A549 (cell line): ENCODE measurements at regions not wholly inside any gene's neighbourhood (a gene's known extent, or its start where the extent isn't known, plus 50 kb on each side); places are given as distances from the start of the nearest gene placed in this dataset.
A peak's percentile ranks its signal among the peaks of the same experiment; 100 is the strongest.

Experiments
- ATAC-seq, 2 experiments: fragments of 200-7000 bp in 1 of 2; fragments of >200 bp in 1 of 2; cut with Nextera tagmentation in 1 of 2; cut with Tn5 transposase in 1 of 2; 3 replicates each; pipeline versions ENCODE4 v1.8.0 to v1.9.1; 2018 to 2020; ENCODE audit warnings: mild to moderate bottlenecking in 1 of 2, moderate library complexity in 1 of 2
- CTCF ChIA-PET: fragments of 300-600 bp; sonication (Branson Sonifier 250); formaldehyde crosslinking; extraction: SDS; loops from one replicate; lab custom pipeline; 2021; ENCODE audit warnings: antibody characterized with exemption, inconsistent platforms; lab: Yijun Ruan, JAX
- POLR2A ChIA-PET: fragments of 350-600 bp; formaldehyde crosslinking; extraction: SDS; loops from one replicate; lab custom pipeline; 2021; ENCODE audit warnings: antibody characterized with exemption, inconsistent platforms; lab: Yijun Ruan, JAX
- DNase-seq, 2 experiments: peaks; one replicate each; pipeline versions ENCODE4 v3.0.0 to v3.0.0-alpha.2; 2011 to 2016; ENCODE audit warnings: low read depth in 1 of 2, low spot score in 1 of 2
- FAIRE-seq: peaks from 2 replicates; lab custom pipeline; 2011; peaks lifted over from hg19 to GRCh38; lab: Jason Lieb, UNC
- H3K27ac ChIP-seq, 2 experiments: fragments of >200 bp; sonication (Bioruptor Twin); formaldehyde crosslinking; 3 replicates each; pipeline ENCODE4 v1.5.1; 2016 to 2017
- H3K4me1 ChIP-seq: fragments of >200 bp; sonication (Bioruptor Twin); formaldehyde crosslinking; 3 replicates; pipeline ENCODE4 v1.6.1; 2016
- H3K4me2 ChIP-seq: fragments of >200 bp; sonication (Bioruptor Twin); formaldehyde crosslinking; 3 replicates; pipeline ENCODE4 v1.6.1; 2016
- H3K4me3 ChIP-seq: fragments of >200 bp; sonication (Bioruptor Twin); formaldehyde crosslinking; 3 replicates; pipeline ENCODE4 v1.5.1; 2016
- H3K9me3 ChIP-seq: fragments of >200 bp; sonication (Bioruptor Twin); formaldehyde crosslinking; 3 replicates; pipeline ENCODE4 v1.6.1; 2016
- CEBPB ChIP-seq, 2 experiments: fragments of >200 bp in 1 of 2; sonication (Bioruptor Twin) in 1 of 2; formaldehyde crosslinking in 1 of 2; IDR thresholded peaks; 2 replicates each; pipeline ENCODE4 v1.6.1; 2012 to 2016
- EHF ChIP-seq: fragments of 250-450 bp; sonication (Bioruptor Pico); IDR thresholded peaks from 2 replicates; pipeline ENCODE4 v1.5.0; 2020; ENCODE audit warnings: mild to moderate bottlenecking
- EHMT2 ChIP-seq: fragments of 200-600 bp; sonication (generic); IDR thresholded peaks from 2 replicates; pipeline ENCODE4 v1.6.1; 2016; ENCODE audit warnings: antibody characterized with exemption, low read depth, mild to moderate bottlenecking, moderate library complexity
- FOSB ChIP-seq: fragments of 250-450 bp; sonication (Bioruptor Pico); IDR thresholded peaks from 2 replicates; pipeline ENCODE4 v1.5.0; 2020; ENCODE audit warnings: mild to moderate bottlenecking, moderate library complexity
- FOSL2 ChIP-seq, 2 experiments: fragments of 450-650 bp in 1 of 2; fragments of >200 bp in 1 of 2; sonication (Bioruptor Twin) in 1 of 2; formaldehyde crosslinking; IDR thresholded peaks; 2 replicates each; pipeline versions ENCODE4 v1.5.0 to v1.6.1; 2016 to 2020; ENCODE audit warnings: mild to moderate bottlenecking in 1 of 2, moderate library complexity in 1 of 2
- FOXS1 ChIP-seq: fragments of 250-450 bp; sonication (Bioruptor Pico); IDR thresholded peaks from 2 replicates; pipeline ENCODE4 v1.5.0; 2020; ENCODE audit warnings: mild to moderate bottlenecking, moderate library complexity
- NFE2L2 ChIP-seq: fragments of 150-350 bp; conservative IDR thresholded peaks from 2 replicates; pipeline ENCODE4 v1.6.1; 2014; ENCODE audit warnings: low read length
- NPAS2 ChIP-seq: fragments of 250-450 bp; sonication (Bioruptor Pico); IDR thresholded peaks from 2 replicates; pipeline ENCODE4 v1.8.0; 2022; ENCODE audit warnings: mild to moderate bottlenecking, moderate library complexity, borderline replicate concordance
- NR3C1 ChIP-seq: fragments of >200 bp; sonication (Bioruptor Twin); formaldehyde crosslinking; IDR thresholded peaks from 3 replicates; pipeline ENCODE4 v1.6.1; 2017
- ZC3H11A ChIP-seq: fragments of 450-650 bp; IDR thresholded peaks from 2 replicates; pipeline ENCODE4 v1.6.1; 2014; ENCODE audit warnings: antibody characterized with exemption, mild to moderate bottlenecking
- ZFP36 ChIP-seq: fragments of 450-650 bp; IDR thresholded peaks from 2 replicates; pipeline ENCODE4 v1.6.1; 2014; ENCODE audit warnings: borderline replicate concordance; ENCODE audit not compliant: partially characterized antibody
- ZNF302 ChIP-seq: fragments of 250-450 bp; sonication (Bioruptor Pico); IDR thresholded peaks from 2 replicates; pipeline ENCODE4 v1.9.0; 2021; ENCODE audit warnings: inconsistent platforms, mild to moderate bottlenecking, moderate library complexity
- WGBS: methylation state at CpG from one replicate; pipeline ENCODE4 v1.1.6; 2017; ENCODE audit errors: missing lambda C conversion rate; 5-methylcytosine and 5-hydroxymethylcytosine counted together
- TF ChIP-seq, protein P1 (sequence below): fragments of 200-600 bp; sonication (generic); IDR thresholded peaks from 2 replicates; pipeline ENCODE4 v1.6.1; 2016; ENCODE audit warnings: antibody characterized with exemption, mild to moderate bottlenecking, moderate library complexity
- TF ChIP-seq, protein P2 (sequence below): IDR thresholded peaks from 2 replicates; pipeline ENCODE4 v1.6.1; 2012
- TF ChIP-seq, protein P3 (sequence below): fragments of >200 bp; sonication (Bioruptor Twin); formaldehyde crosslinking; IDR thresholded peaks from 3 replicates; pipeline ENCODE4 v1.5.1; 2016

DNA sequence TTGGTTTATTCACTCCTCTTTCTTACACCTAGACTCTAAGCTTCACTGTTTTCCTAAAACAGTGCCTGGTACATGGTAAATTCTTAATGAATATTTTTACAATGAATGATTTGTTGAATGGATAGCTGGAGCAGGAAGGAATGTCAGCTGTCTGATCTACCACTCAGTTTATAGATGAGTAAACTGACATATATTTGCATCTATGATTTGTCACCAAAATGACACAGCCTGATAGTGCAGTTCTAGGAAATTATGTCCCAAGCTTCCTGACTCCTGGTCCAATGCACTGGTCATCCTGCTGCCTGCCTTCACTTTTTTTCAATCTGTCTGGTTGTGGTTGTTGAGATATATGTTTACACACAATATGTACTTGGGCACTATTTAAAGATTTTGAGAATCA, 651.7 kb upstream of the WWC1 start:
- POLR2A ChIA-PET: no interaction called here
- Histone ChIP-seq H3K9me3 (no peaks in the 10 kb centered on the region), H3K27ac (peak overlapping the region; percentile 2 to 58; a peak in 4 of 6 replicates), H3K4me2 (peak overlapping the region; percentile 5; the same call in 1 of the 3 replicates), H3K4me1 (peaks cover 47% of the 10 kb centered on the region), H3K4me3 (no peak overlapping the region)
- CTCF ChIA-PET: interaction anchor here (0.6 to 0.7 kb wide), 2 partner anchors 20 to 37 kb away, joined by 3 to 4 read pairs; no protein-coding TSS in a partner anchor
- ATAC-seq: peak; percentile 36 to 71; a peak in 4 of 6 replicates
- TF ChIP-seq FOSL2 (IDR thresholded peaks at IDR 0.05) (no peak), FOSL2 (CRISPR knock-in tag; IDR thresholded peaks at IDR 0.05) (peak; percentile 25; the same call in 1 of the 2 replicates), CEBPB (IDR thresholded peaks at IDR 0.05) (no peak)
- peak in 1 of 2 experiments; percentile 3 for DNase-seq
- FAIRE-seq: peak; percentile 28

DNA sequence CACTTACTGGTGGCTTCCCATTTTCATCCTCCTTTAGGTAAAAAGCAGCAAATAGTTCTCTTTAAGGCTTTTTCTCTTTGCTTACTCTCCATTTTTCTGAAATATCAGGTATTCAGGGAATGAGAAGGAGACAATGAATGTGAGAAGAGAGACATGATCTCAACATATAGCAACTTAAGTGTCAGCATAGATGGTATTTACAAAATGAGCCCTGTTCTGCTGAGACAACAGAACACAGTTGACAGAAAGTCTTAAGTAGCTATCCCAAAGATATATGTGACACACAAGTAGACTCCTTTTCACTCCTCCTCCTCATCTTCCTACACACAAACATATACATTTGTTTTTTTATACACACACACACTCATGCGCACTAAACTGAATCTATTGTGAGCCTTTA, 649.3 kb upstream of the WWC1 start:
- no peak overlapping the region for H3K4me2 ChIP-seq
- peaks cover 50% of the 10 kb centered on the region for H3K4me1 ChIP-seq
- no peak for DNase-seq
- FAIRE-seq: no peak
- no peak for TF ChIP-seq ZFP36
- TF ChIP-seq NFE2L2: no peak
- TF ChIP-seq EHF (CRISPR knock-in tag): no peak
- TF ChIP-seq, protein P1, sequence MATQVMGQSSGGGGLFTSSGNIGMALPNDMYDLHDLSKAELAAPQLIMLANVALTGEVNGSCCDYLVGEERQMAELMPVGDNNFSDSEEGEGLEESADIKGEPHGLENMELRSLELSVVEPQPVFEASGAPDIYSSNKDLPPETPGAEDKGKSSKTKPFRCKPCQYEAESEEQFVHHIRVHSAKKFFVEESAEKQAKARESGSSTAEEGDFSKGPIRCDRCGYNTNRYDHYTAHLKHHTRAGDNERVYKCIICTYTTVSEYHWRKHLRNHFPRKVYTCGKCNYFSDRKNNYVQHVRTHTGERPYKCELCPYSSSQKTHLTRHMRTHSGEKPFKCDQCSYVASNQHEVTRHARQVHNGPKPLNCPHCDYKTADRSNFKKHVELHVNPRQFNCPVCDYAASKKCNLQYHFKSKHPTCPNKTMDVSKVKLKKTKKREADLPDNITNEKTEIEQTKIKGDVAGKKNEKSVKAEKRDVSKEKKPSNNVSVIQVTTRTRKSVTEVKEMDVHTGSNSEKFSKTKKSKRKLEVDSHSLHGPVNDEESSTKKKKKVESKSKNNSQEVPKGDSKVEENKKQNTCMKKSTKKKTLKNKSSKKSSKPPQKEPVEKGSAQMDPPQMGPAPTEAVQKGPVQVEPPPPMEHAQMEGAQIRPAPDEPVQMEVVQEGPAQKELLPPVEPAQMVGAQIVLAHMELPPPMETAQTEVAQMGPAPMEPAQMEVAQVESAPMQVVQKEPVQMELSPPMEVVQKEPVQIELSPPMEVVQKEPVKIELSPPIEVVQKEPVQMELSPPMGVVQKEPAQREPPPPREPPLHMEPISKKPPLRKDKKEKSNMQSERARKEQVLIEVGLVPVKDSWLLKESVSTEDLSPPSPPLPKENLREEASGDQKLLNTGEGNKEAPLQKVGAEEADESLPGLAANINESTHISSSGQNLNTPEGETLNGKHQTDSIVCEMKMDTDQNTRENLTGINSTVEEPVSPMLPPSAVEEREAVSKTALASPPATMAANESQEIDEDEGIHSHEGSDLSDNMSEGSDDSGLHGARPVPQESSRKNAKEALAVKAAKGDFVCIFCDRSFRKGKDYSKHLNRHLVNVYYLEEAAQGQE: no peak
- TF ChIP-seq EHMT2: no peak
- no peak for TF ChIP-seq FOSB (CRISPR knock-in tag)
- TF ChIP-seq ZNF302 (CRISPR knock-in tag): no peak
- TF ChIP-seq FOXS1 (CRISPR knock-in tag): no peak
- TF ChIP-seq NR3C1: no peak
- H3K4me3 ChIP-seq: no peak overlapping the region
- ATAC-seq: no peak
- H3K27ac ChIP-seq: peak overlapping the region in 1 of 2 experiments; percentile 73; a peak in 3 of 6 replicates
- WGBS: 98% methylated on average over 1 of the region's 1 CpG
- no peaks in the 10 kb centered on the region for H3K9me3 ChIP-seq
- ChIA-PET POLR2A (no interaction called here), CTCF (no interaction called here)

DNA sequence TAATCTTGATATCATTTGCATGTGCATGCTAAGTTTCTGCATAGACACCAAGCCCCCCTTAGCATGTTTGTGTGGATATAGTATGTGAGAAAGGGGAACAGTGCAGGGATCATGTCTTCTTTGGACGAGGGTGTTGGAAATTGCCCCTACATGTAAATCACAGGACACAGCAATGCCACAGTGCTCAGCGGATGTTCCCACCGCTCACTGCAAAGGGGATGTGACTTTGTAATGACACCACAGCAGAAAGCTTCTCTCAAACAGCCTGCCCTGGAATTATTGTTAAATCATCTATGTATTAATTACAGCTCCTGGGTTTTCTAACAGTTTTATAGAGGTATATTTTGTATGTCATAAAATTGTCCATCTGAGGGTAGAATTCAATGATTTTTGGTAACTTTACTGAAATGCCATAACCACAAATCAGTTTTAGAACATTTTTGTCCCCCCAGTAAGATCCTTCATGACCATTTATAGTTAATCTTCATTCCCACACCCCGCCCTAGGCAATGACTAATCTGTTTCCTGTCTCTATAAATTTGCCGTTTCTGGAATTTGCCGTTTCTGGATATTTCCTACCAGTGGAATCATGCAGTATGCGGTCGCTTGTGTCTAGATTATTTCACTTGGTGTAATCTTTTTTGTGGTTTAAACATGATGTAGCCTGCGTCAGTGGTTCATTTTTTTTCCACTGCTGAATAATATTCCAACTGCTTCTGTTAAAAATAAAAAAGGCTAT, 648.5 kb upstream of the WWC1 start:
- ChIA-PET POLR2A (no interaction called here), CTCF (no interaction called here)
- H3K4me3 ChIP-seq: no peak overlapping the region
- H3K9me3 ChIP-seq: no peaks in the 10 kb centered on the region
- peak overlapping the region; percentile 33 to 73; a peak in 5 of 6 replicates for H3K27ac ChIP-seq
- FAIRE-seq (no peak), DNase-seq (peak in 1 of 2 experiments; percentile 39), ATAC-seq (peak; percentile 28 to 74; a peak in 4 of 6 replicates)
- WGBS: 39% methylated on average over 9 of the region's 9 CpGs
- peaks cover 50% of the 10 kb centered on the region for H3K4me1 ChIP-seq
- TF ChIP-seq, protein P2, sequence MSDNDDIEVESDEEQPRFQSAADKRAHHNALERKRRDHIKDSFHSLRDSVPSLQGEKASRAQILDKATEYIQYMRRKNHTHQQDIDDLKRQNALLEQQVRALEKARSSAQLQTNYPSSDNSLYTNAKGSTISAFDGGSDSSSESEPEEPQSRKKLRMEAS: 0 out of 2 replicates have a peak, but pooled peaks have one; percentile 23
- TF ChIP-seq NPAS2 (CRISPR knock-in tag) (no peak), ZC3H11A (no peak), FOSL2 (IDR thresholded peaks at IDR 0.05) (0 out of 2 replicates have a peak, but pooled peaks have one; percentile 13), FOSL2 (CRISPR knock-in tag; IDR thresholded peaks at IDR 0.05) (0 out of 2 replicates have a peak, but pooled peaks have one; percentile 20)
- TF ChIP-seq, protein P3, sequence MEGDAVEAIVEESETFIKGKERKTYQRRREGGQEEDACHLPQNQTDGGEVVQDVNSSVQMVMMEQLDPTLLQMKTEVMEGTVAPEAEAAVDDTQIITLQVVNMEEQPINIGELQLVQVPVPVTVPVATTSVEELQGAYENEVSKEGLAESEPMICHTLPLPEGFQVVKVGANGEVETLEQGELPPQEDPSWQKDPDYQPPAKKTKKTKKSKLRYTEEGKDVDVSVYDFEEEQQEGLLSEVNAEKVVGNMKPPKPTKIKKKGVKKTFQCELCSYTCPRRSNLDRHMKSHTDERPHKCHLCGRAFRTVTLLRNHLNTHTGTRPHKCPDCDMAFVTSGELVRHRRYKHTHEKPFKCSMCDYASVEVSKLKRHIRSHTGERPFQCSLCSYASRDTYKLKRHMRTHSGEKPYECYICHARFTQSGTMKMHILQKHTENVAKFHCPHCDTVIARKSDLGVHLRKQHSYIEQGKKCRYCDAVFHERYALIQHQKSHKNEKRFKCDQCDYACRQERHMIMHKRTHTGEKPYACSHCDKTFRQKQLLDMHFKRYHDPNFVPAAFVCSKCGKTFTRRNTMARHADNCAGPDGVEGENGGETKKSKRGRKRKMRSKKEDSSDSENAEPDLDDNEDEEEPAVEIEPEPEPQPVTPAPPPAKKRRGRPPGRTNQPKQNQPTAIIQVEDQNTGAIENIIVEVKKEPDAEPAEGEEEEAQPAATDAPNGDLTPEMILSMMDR: no peak
- peak overlapping the region; percentile 61 for H3K4me2 ChIP-seq
